ENCODE measurements at regions not wholly inside any gene's neighbourhood (a gene's known extent, or its start where the extent isn't known, plus 50 kb on each side); places are given as distances from the start of the nearest gene placed in this dataset.
"Not testable (repeated sequence)": the region's sequence is repeated elsewhere in the genome, so short reads cannot be mapped to it uniquely, and the experiment has no call there.

DNA sequence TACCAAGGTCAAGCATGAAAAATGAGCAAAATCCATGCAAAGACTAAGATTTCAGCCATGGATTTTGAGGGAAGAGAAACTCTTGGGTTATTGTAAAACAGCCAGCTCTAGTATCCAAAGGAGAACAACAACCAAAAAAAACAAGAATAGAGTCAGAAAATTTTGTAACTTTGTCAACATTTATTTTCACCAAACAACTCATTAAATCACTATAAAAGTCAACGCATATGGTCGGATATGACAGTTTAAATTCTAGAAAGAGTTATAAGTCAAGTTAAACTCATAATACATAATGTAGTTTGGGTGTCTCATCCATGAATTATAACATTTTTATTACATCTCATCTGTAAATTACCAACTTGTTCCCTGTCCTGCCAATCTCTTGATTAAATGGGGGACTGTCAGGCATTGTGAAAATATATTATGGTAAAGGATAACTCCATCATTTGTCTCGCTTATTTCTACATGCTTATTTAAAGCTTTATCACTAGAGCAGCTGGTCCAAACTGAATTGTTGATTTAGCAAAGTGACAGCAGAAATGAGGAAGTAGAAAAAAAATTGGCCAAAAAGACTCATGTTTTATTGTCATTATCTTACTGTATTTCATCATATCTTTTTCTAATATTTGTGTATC is 224.8 kb upstream of the NOCT start:
- DNase-seq, result no peak

DNA sequence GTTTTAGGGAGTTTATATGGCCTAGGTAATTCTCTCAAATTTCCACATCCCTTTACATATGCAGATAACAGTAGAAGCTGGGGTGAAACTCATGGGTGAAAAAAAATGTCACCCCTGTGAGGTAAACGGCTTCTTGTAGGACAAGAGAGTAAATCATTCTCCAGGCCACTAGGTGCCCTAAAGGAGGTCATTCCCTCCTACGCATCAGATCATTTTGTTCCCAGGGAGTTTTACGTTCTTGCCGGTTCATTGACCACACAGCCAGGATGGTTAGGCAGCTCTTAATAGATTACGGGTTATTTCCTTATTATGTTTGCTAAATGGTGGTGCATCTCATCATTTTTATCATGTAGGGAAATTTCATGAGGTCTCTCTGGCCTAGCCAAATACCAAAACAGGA is 225.8 kb upstream of the NOCT start:
- no peak for DNase-seq

DNA sequence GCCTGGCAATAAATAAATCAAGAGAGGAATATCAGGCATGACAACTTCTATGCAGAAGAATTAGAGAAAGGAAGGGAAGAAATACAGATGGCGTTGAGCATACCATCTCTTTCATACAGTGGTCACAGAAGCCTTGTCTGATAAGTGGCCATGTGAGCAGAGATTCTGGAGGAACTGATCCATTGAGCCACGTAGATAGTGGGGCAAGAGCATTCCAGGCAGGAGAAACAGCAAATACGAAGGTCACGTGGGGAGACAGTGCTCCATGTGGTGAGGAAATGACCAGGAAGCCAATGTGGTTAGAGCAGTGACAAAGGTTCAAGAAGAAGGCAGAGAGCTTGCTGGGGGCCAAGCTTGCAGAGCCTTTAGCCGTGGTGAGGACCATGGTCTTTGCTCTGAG is 226.7 kb upstream of the NOCT start:
- DNase-seq, result no peak

DNA sequence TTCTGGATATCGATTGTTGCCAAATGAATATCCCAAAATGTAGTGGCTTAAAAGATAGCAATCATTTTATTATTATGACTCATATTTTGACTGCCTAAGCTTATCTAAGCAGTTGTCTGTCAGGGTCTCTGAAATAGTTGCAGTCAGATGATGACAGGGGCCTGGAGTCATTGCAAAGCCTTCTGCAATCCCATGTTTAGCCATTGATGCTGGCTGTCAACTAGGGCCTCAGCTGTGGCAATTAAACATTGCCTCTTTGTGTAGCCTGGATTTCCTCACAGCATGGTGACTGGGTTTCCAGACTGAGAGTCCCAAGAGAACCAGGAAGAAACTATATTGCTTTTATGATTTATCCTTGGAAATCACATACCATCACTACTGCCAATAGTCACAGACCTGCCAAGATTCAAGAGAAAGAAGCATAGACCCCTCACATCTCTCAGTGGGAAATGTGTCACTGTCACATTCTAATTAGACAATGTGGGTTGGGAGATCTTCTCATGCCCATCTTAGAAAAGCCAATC is 227.3 kb upstream of the NOCT start:
- DNase-seq, result no peak

DNA sequence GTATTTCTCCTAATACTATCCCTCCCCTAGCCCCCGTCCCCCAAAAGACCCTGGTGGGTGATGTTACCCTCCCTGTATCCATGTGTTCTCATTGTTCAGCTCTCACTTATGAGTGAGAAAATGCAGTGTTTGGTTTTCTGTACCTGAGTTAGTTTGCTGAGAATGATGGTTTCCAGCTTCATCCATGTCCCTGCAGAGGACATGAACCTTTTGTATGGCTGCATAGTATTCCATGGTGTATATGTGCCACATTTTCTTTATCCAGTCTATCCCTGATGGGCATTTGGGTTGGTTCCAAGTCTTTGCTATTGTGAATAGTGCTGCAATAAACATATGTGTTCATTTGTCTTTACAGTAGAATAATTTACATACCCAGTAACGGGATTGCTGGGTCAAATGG is 235.8 kb upstream of the NOCT start:
- not testable (repeated sequence) for DNase-seq

DNA sequence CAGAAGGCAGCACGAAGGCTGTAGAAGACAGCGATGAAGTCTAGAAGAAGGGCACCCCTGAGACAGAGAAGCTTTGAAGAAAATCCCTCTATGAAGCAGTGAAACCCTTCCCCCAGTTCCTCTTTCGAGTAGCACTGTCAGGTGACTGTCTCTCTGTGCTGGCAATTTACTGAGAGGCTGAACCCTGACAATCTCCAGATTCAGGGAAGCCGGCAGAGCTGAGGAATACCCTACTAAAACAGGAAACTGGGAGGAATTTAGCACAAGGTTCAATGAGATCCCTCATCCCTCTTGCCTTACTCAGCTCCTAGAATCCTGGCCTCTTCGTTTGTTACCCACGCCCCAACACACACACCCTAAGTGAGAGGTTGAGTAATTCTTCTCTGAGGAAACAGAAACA is 239.7 kb upstream of the NOCT start:
- no peak for DNase-seq

DNA sequence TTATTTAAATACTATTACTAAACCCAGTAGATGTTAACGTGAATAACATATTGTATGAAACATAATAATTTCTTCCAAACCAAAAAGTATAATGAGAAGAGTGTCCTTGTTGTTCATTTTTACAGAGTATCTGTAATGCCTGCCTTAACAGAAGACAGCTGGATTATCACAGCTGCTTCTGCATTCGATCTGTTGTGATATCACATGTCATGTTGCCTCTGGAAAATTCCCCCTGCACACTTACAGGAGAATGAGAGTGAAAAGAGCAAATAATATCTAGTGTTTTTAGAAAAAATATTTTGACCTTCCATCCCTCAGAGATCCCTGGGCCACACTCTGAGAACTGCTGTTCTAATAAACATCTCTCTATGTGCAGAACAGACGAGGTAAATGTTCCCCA is 240.1 kb upstream of the NOCT start:
- DNase-seq, result no peak

DNA sequence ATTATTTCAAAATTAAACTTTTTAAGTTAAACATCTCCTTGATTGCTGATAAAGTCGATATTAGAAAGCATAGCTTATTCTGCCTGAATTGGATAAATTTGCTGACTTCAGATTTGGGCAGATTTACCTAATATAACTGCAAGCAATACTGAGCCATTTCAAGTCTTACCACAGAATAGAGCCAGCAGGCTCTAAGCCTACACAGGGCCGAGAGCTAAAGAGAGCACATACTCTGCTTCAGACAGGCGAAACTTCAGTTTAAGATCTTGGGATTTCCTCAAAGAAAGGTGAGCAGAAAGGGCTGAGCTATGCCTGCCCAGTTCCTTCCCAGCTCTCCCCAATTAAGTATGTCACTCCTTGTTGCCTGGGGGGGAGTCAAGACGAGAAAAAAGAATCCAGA is 240.6 kb upstream of the NOCT start:
- DNase-seq, result no peak

DNA sequence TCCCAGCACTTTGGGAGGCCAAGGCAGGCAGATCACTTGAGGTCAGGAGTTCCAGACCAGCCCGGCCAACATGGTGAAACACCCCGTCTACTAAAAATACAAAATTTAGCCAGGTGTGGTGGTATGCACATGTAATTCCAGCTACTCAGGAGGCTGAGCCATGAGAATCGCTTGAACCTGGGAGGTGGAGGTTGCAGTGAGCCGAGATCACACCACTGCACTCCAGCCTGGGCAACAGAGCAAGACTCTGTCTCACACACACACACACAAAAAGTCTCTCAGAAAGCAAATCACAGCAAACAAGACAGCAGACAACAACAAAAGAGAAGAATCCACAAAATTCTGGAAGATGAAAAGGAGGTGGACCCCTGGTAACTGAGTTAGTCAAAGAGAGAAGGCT is 241.5 kb upstream of the NOCT start:
- DNase-seq, result not testable (repeated sequence)

DNA sequence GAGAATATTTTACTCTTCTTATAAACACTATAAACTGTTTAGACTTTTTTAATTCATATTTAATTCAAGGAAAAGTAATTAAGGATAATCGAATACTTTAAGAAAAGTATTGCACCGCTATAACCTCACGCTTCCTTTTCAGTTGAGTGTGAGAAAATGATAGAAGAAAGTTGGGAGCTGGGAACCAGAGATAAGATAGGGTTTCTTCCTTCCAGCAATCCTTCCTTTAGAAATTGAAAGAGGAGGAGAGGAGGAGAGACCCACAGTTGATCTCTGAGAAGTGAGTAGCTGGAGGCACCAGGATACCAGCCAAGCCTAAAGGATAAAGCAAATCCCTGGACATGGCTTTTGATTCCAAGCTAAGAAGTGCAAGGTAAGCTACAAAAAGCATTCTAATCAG is 242.3 kb upstream of the NOCT start:
- no peak for DNase-seq

DNA sequence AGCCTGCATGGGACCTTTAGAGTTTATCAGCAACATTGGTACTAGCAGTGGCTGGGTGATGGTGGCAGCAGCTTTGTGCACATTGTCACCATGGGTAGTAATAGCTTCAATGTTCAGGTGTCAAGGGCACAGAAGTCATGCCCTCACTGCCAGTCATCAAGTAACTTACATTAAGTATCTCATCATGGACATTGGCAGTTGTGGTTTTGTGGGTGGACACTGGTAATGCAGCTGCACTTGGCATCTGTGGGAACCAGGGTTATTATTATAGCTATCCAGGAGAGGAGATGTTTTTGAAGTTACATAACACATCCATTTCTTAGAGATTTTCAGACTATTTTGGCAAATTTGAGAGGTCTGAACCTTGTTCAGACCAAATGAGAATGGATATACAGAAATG is 243.2 kb upstream of the NOCT start:
- DNase-seq, result no peak

DNA sequence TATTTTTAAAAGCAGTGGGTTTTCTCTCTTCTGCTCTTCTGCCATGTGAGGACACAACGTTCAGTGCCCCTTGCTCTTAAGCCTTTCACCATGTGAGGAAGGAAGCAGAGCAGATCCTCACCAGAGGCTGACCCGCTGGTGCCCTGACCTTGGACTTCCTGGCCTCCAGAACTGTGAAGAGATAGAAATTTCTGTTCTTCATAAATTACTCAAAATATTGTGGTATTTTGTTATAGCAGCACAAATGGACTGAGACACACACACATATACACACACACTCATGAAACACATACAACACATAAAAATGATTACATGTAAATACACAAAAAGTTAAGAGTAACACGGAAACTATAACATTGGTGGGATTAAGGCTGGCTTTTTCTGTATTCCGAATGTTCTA is 244.8 kb upstream of the NOCT start:
- no peak for DNase-seq

DNA sequence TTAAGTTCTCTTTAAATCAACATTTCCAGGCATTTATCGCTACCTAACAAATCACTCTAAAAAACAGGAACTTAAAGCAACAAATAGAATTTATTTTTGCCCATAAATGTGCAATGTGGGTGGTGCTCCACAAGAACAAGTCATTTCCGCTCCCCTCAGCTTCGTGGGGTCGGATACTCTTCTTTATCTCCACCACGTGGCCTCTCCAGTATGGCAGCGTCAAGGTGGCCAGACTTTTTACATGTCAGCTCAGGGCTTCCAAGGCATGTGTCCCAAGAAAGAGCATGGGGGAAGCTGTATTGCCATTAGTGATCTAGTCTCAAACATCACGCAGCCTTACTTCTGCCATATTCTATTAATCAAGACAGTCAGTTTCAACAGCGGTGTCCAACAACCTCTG is 249.2 kb upstream of the NOCT start:
- no peak for DNase-seq

DNA sequence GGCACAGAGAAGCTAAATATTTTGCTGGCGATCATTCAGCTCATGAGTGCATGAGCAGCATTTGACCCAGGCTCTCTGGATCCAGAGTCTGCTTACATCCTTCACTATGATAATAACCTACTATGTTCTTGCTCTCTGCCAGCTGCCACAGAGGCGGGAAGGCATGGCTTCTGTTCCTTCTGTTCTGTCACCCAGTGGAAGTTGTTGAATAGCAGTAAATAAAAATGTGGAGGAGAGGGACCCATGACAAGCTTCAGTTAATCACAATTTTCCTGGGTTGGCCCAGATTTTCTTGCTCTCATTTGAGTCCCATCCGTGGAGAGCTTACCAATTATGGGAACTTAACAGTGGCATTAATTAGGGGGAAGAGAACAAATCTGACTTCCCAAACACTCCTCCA is 250.1 kb upstream of the NOCT start:
- no peak for DNase-seq

DNA sequence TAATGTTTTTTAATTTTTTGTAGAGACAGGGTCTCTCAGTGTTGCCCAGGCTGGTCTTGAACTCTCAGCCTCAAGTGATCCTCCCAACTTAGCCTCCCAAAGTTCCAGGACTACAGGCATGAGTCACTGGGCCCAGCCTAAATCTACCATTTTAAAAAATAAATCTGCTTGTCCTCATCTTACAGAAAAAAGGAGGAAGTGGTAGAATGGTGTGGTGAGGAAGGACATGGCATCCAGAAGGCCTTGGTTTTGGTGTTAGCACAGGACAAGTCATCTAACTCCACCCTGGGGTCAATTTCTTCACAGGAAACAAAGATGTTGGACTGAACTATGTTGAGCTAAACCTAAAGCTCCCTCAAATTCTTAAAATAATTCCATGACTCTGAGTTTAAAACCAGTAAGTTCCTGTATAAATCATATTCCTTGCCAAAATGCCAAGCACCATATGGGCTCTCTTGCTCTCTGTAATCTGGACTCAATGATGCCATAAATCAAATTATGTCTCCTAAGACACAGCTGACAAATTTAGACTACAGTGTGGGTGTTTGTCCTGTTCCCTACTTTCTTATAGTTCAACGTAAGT is 253.9 kb upstream of the NOCT start:
- DNase-seq, result no peak

DNA sequence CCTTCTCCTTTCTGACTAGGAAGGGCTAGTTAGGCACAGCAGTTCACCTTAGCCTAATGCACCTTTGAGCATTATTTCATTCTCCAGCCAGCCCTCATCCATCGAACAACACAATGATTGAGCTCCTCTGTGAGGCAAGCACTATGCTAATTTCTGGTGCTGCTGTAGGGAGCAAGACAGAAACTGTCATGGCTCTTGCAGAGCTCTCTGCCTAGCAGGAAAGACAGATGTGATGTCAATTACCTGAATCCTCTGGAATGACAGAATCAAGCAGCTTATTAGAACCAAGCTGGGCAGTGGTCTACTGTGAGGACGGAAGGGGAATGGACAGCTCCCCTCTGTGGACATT is 256.1 kb upstream of the NOCT start:
- no peak for DNase-seq

DNA sequence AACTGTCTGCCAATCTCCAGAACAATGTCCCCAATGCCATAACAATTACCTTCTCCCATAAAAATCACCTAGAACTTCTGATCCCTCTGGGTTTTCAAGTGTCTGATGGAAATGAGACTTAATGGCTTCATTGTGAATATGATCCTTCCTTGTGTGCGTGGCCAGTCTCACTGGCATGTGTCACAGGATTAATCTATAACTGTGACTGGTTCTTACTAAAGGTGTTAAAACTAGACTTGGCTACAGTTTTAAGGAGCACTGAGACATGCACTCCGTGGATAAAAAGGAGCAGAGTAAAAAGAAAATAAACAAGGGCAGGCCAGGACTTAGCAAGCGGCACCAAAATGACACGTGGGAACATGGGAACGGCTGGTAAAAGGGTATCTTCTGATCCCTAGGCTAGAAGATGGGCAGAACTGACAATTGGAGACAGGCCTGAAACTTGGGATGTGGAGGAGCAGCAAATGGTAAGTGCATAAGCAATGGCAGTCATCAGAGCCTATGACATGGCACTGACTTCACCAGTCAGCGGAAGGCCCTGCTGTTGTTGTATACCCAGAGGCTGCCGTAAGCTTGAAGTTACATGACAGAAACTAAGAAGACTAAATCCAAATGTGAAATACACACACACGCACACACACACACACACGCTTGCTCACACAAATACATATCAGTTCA is 256.6 kb upstream of the NOCT start:
- DNase-seq, result no peak

DNA sequence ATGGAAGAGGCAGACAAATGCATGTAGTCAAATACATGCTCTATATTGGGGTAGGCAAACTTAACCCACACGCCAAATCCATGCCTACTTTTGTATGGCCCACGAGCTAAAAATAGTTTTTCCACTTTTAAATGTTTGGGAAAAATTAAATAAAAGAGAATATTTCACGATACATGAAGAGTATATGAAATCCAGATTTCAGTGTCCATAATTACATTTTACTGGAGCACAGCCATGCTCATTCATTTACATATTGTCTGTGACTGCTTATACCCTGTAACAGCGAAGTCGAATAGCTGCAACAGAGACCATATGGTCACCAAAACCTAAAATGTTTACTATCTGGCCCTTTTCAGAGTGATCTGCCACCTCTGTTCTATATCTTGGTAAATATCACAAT is 257.4 kb upstream of the NOCT start:
- DNase-seq, result no peak

DNA sequence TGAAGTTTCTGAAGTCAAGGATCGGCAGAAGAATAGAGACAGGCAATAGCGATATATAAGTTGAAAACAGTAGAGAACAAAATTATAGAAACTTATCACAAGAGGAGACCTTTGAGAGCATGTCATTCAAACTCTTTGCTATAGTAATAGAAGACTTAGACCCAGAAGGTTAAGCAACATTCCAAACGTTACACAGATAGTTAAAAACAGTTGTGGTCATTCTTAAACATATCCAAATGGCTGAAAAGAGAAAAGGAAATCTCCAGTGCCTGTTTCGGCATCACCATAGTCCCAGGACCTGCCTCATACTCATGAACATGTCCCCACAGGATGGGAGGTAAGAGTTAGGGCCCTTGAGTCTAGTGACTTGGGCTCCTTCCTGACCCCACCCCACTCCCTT is 258.1 kb upstream of the NOCT start:
- no peak for DNase-seq

DNA sequence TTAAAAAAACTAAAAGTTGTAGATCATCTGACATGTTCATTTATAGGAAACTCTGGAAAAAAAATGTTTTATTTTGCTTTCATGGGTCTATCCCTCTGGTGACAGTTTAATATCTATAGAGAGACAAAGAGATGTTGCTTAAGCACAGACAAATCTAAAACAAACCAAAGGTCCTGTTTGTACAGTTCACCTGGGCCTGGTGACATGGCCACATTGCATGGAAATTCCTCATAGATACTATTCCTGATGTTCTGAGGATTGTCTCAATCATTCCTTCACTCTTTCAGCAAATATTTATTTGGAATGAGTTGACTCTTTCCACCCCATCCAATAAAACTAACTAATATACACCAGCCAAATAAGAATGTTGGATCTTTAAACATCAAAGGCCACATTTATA is 259.1 kb upstream of the NOCT start:
- no peak for DNase-seq

DNA sequence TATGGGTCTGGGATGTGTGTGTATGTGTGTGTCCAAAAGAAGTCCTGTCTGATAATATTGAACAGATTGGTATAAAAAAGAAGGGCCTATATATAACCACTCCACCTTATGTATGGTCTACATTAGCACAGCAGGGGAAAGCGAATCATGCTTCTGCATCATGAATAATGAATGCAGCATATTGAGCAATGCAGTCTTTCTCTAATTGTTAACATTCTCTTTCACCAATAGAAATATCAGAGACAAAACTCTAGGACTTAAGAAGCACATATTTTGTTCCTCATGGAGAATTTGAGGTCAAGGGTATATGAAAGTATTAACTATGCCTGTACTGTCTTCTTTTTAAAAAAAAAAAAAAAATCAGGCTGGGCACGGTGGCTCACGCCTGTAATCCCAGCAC is 264.3 kb upstream of the NOCT start:
- DNase-seq, result no peak

DNA sequence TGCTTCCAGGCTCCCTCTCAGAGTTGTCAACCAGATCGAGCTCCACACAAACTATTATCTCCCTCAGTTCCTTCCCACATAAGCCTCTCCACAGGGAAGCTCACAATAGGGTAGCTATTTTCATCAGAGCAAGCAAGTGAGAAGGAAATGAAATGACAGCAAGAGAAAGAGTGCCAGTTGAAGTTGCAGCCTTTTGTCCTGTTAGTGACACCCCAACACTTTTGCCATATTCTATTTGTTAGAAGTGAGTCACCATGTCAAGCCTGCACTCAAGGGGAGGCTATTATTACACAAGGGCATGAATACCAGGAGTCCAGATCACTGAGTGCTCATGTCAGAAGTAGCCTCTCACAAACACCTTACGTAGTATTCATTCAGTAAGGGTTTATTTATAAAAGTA is 266.3 kb upstream of the NOCT start:
- DNase-seq, result no peak

DNA sequence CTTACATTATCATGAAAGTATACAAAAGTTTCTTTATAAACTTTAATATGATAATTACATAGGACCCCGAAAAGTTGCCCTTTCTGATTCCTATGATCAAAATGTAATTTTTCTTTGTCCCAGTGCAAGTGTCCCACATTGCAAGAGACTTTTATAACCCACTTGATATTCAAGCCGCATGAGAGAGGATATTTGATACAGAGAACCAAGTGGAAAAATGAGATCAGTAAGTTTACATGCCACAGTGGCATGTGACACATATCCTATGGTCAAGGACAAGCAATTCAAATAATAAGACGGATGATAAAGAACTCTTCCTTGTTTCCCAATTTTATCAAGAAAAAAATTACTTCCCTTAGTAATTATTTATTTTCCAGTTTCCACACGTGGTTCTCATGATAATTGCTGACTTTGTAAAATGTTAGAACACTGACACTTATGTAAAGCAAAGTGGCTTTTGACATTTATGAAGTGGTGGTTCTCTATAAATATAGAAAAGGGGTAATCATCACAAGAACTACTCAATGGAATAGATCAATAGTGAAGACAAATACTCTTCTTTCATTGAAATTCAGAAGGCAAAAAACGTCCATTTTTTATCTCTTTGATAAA is 273.7 kb upstream of the NOCT start:
- DNase-seq, result no peak
